HCT116 (cell line): ENCODE measurements at regions not wholly inside any gene's neighbourhood (a gene's known extent, or its start where the extent isn't known, plus 50 kb on each side); places are given as distances from the start of the nearest gene placed in this dataset.

Experiments used
- CTCF ChIP-seq, 3 experiments: fragments of 200-600 bp in 1 of 3; sonication (generic) in 1 of 3; IDR thresholded peaks in 2 of 3; conservative IDR thresholded peaks in 1 of 3; 2 replicates each; pipeline ENCODE4 v1.5.1; 2012 to 2017; ENCODE audit warnings: low read depth in 2 of 3, low read length in 2 of 3, antibody characterized with exemption in 1 of 3, borderline replicate concordance in 1 of 3, control low read depth in 1 of 3, mild to moderate bottlenecking in 1 of 3, mixed read lengths in 1 of 3, mixed run types in 1 of 3, moderate library complexity in 1 of 3; ENCODE audit not compliant: insufficient read depth in 1 of 3
- JUND ChIP-seq: IDR thresholded peaks from 2 replicates; pipeline ENCODE4 v1.6.1; 2012
- POLR2AphosphoS5 ChIP-seq: IDR thresholded peaks from 2 replicates; pipeline ENCODE4 v1.6.1; 2011; ENCODE audit warnings: mild to moderate bottlenecking, low read depth, low read length, moderate library complexity
- SP1 ChIP-seq: IDR thresholded peaks from 2 replicates; pipeline ENCODE4 v1.6.1; 2012; ENCODE audit warnings: low read depth
- SRF ChIP-seq: IDR thresholded peaks from 2 replicates; pipeline ENCODE4 v1.6.1; 2012; ENCODE audit warnings: low read depth
- TF ChIP-seq, protein P1 (sequence below): IDR thresholded peaks from 2 replicates; pipeline ENCODE4 v1.6.1; 2012; ENCODE audit warnings: low read depth

GRCh38 chr10:88164471-88164870 is 301.0 kb downstream of the PTEN start:
- TF ChIP-seq, protein P1, sequence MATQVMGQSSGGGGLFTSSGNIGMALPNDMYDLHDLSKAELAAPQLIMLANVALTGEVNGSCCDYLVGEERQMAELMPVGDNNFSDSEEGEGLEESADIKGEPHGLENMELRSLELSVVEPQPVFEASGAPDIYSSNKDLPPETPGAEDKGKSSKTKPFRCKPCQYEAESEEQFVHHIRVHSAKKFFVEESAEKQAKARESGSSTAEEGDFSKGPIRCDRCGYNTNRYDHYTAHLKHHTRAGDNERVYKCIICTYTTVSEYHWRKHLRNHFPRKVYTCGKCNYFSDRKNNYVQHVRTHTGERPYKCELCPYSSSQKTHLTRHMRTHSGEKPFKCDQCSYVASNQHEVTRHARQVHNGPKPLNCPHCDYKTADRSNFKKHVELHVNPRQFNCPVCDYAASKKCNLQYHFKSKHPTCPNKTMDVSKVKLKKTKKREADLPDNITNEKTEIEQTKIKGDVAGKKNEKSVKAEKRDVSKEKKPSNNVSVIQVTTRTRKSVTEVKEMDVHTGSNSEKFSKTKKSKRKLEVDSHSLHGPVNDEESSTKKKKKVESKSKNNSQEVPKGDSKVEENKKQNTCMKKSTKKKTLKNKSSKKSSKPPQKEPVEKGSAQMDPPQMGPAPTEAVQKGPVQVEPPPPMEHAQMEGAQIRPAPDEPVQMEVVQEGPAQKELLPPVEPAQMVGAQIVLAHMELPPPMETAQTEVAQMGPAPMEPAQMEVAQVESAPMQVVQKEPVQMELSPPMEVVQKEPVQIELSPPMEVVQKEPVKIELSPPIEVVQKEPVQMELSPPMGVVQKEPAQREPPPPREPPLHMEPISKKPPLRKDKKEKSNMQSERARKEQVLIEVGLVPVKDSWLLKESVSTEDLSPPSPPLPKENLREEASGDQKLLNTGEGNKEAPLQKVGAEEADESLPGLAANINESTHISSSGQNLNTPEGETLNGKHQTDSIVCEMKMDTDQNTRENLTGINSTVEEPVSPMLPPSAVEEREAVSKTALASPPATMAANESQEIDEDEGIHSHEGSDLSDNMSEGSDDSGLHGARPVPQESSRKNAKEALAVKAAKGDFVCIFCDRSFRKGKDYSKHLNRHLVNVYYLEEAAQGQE, result no peak
- TF ChIP-seq CTCF (IDR thresholded peaks at IDR 0.05 in 2 of 3, conservative IDR thresholded peaks at IDR 0.05 in 1 of 3; ENCODE audit: borderline replicate concordance in 1 of 3, insufficient read depth in 1 of 3, low read depth in 2 of 3, low read length in 2 of 3) (no peak), JUND (no peak), SRF (no peak), POLR2AphosphoS5 (no peak), SP1 (no peak)
